ENCODE measurements at regions not wholly inside any gene's neighbourhood (a gene's known extent, or its start where the extent isn't known, plus 50 kb on each side); places are given as distances from the start of the nearest gene placed in this dataset.

DNA sequence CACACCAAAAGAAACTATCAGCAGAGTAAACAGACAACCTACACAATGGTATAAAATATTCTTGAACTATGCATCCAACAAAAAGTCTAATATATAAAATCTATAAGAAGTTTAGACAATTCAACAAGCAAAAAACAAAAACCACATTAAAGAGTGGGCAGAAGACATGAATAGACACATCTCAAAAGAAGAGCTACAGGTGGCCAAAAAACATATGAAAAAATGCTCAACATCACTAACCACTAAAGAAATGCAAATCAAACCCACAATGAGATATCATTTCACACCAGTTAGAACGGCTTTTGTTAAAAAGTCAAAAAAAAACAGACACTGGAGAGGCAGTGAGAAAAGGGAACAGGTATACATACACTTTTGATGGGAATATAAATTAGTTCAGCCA is 348.9 kb upstream of the MAF start:
- TF ChIP-seq, protein P1, sequence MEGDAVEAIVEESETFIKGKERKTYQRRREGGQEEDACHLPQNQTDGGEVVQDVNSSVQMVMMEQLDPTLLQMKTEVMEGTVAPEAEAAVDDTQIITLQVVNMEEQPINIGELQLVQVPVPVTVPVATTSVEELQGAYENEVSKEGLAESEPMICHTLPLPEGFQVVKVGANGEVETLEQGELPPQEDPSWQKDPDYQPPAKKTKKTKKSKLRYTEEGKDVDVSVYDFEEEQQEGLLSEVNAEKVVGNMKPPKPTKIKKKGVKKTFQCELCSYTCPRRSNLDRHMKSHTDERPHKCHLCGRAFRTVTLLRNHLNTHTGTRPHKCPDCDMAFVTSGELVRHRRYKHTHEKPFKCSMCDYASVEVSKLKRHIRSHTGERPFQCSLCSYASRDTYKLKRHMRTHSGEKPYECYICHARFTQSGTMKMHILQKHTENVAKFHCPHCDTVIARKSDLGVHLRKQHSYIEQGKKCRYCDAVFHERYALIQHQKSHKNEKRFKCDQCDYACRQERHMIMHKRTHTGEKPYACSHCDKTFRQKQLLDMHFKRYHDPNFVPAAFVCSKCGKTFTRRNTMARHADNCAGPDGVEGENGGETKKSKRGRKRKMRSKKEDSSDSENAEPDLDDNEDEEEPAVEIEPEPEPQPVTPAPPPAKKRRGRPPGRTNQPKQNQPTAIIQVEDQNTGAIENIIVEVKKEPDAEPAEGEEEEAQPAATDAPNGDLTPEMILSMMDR (conservative IDR thresholded peaks at IDR 0.05), result no peak
- TF ChIP-seq ZFX (IDR thresholded peaks at IDR 0.05), result no peak

Measured in C4-2B (cell line).